ENCODE measurements at regions not wholly inside any gene's neighbourhood (a gene's known extent, or its start where the extent isn't known, plus 50 kb on each side); places are given as distances from the start of the nearest gene placed in this dataset.
"Not testable (repeated sequence)": the region's sequence is repeated elsewhere in the genome, so short reads cannot be mapped to it uniquely, and the experiment has no call there.

GRCh38 chr2:87499860-87500259 lies 248.0 kb upstream of the PLGLB2 start:
- DNase-seq (ENCODE audit: low spot score); in situ Hi-C loops (cut with MboI; ENCODE audit: low pct_unique_long_range_greater_than_20kb, low sequenced_read_pairs, unreplicated experiment): not testable (repeated sequence)

GRCh38 chr2:87500421-87500820 lies 247.5 kb upstream of the PLGLB2 start:
- DNase-seq (ENCODE audit: low spot score); in situ Hi-C loops (cut with MboI; ENCODE audit: low pct_unique_long_range_greater_than_20kb, low sequenced_read_pairs, unreplicated experiment): not testable (repeated sequence)

- DNase-seq (ENCODE audit: low spot score); in situ Hi-C loops (cut with MboI; ENCODE audit: low pct_unique_long_range_greater_than_20kb, low sequenced_read_pairs, unreplicated experiment): not testable (repeated sequence)
Measured at GRCh38 chr2:87500951-87501350, 246.9 kb upstream of the PLGLB2 start.

GRCh38 chr2:87502948-87503347 lies 244.9 kb upstream of the PLGLB2 start:
- DNase-seq (ENCODE audit: low spot score); in situ Hi-C loops (cut with MboI; ENCODE audit: low pct_unique_long_range_greater_than_20kb, low sequenced_read_pairs, unreplicated experiment): not testable (repeated sequence)

- DNase-seq (ENCODE audit: low spot score); in situ Hi-C loops (cut with MboI; ENCODE audit: low pct_unique_long_range_greater_than_20kb, low sequenced_read_pairs, unreplicated experiment): not testable (repeated sequence)
Measured at GRCh38 chr2:87505239-87505638, 242.6 kb upstream of the PLGLB2 start.

- in situ Hi-C loops (cut with MboI; ENCODE audit: low pct_unique_long_range_greater_than_20kb, low sequenced_read_pairs, unreplicated experiment); DNase-seq (ENCODE audit: low spot score): not testable (repeated sequence)
Measured at GRCh38 chr2:87505909-87506308, 242.0 kb upstream of the PLGLB2 start.

GRCh38 chr2:87507378-87508348 lies 240.2 kb upstream of the PLGLB2 start:
- in situ Hi-C loops (cut with MboI; ENCODE audit: low pct_unique_long_range_greater_than_20kb, low sequenced_read_pairs, unreplicated experiment); DNase-seq (ENCODE audit: low spot score): not testable (repeated sequence)

- in situ Hi-C loops (cut with MboI; ENCODE audit: low pct_unique_long_range_greater_than_20kb, low sequenced_read_pairs, unreplicated experiment); DNase-seq (ENCODE audit: low spot score): not testable (repeated sequence)
Measured at GRCh38 chr2:87511195-87511778, 236.6 kb upstream of the PLGLB2 start.

- in situ Hi-C loops (cut with MboI; ENCODE audit: low pct_unique_long_range_greater_than_20kb, low sequenced_read_pairs, unreplicated experiment); DNase-seq (ENCODE audit: low spot score): not testable (repeated sequence)
Measured at GRCh38 chr2:87512864-87513530, 234.9 kb upstream of the PLGLB2 start.

GRCh38 chr2:87514034-87514433 lies 233.9 kb upstream of the PLGLB2 start:
- DNase-seq (ENCODE audit: low spot score); in situ Hi-C loops (cut with MboI; ENCODE audit: low pct_unique_long_range_greater_than_20kb, low sequenced_read_pairs, unreplicated experiment): not testable (repeated sequence)

GRCh38 chr2:87514515-87514914 lies 233.4 kb upstream of the PLGLB2 start:
- DNase-seq (ENCODE audit: low spot score); in situ Hi-C loops (cut with MboI; ENCODE audit: low pct_unique_long_range_greater_than_20kb, low sequenced_read_pairs, unreplicated experiment): not testable (repeated sequence)

GRCh38 chr2:87515226-87515625 lies 232.7 kb upstream of the PLGLB2 start:
- DNase-seq (ENCODE audit: low spot score); in situ Hi-C loops (cut with MboI; ENCODE audit: low pct_unique_long_range_greater_than_20kb, low sequenced_read_pairs, unreplicated experiment): not testable (repeated sequence)

GRCh38 chr2:87515875-87516274 lies 232.0 kb upstream of the PLGLB2 start:
- in situ Hi-C loops (cut with MboI; ENCODE audit: low pct_unique_long_range_greater_than_20kb, low sequenced_read_pairs, unreplicated experiment); DNase-seq (ENCODE audit: low spot score): not testable (repeated sequence)

- DNase-seq (ENCODE audit: low spot score); in situ Hi-C loops (cut with MboI; ENCODE audit: low pct_unique_long_range_greater_than_20kb, low sequenced_read_pairs, unreplicated experiment): not testable (repeated sequence)
Measured at GRCh38 chr2:87516369-87516967, 231.4 kb upstream of the PLGLB2 start.

- DNase-seq (ENCODE audit: low spot score); in situ Hi-C loops (cut with MboI; ENCODE audit: low pct_unique_long_range_greater_than_20kb, low sequenced_read_pairs, unreplicated experiment): not testable (repeated sequence)
Measured at GRCh38 chr2:87517438-87517837, 230.4 kb upstream of the PLGLB2 start.

- DNase-seq (ENCODE audit: low spot score); in situ Hi-C loops (cut with MboI; ENCODE audit: low pct_unique_long_range_greater_than_20kb, low sequenced_read_pairs, unreplicated experiment): not testable (repeated sequence)
Measured at GRCh38 chr2:87518066-87518465, 229.8 kb upstream of the PLGLB2 start.

- DNase-seq (ENCODE audit: low spot score); in situ Hi-C loops (cut with MboI; ENCODE audit: low pct_unique_long_range_greater_than_20kb, low sequenced_read_pairs, unreplicated experiment): not testable (repeated sequence)
Measured at GRCh38 chr2:87518547-87518946, 229.3 kb upstream of the PLGLB2 start.

Data from GM13977 (cell line).